ENCODE measurements at regions not wholly inside any gene's neighbourhood (a gene's known extent, or its start where the extent isn't known, plus 50 kb on each side); places are given as distances from the start of the nearest gene placed in this dataset.
A peak's percentile ranks its signal among the peaks of the same experiment; 100 is the strongest.
"Not testable (repeated sequence)": the region's sequence is repeated elsewhere in the genome, so short reads cannot be mapped to it uniquely, and the experiment has no call there.

GRCh38 chr2:220708366-220708765 is 863.7 kb downstream of the EPHA4 start:
- no peak overlapping the region for H3K27ac ChIP-seq
- in situ Hi-C loops (cut with MboI; ENCODE audit: low pct_unique_long_range_greater_than_20kb in 2 of 9, low sequenced_read_pairs in 9 of 9, unreplicated experiment in 9 of 9): no loop called here
- H3K4me1 ChIP-seq (replicated peaks in 1 of 2): no peaks in the 10 kb centered on the region
- H3K4me3 ChIP-seq: no peak overlapping the region
- ATAC-seq (replicated peaks in 6 of 8): peak in 2 of 8 experiments; percentile 78 to 95
- 13 to 100% (median 96%) methylated on average over 1 to 3 of the region's 3 CpGs; no CpG with 5 or more reads in 4 of the 10 experiments for WGBS, 10 experiments

GRCh38 chr2:220717283-220717682 is 854.8 kb downstream of the EPHA4 start:
- Histone ChIP-seq H3K4me1 (replicated peaks in 1 of 2) (no peaks in the 10 kb centered on the region), H3K4me3 (no peak overlapping the region), H3K27ac (no peak overlapping the region)
- WGBS, 10 experiments: 0 to 90% (median 69%) methylated on average over 1 to 3 of the region's 3 CpGs; no CpG with 5 or more reads in 2 of the 10 experiments
- in situ Hi-C loops (cut with MboI; ENCODE audit: low pct_unique_long_range_greater_than_20kb in 2 of 9, low sequenced_read_pairs in 9 of 9, unreplicated experiment in 9 of 9): no loop called here
- peak in 2 of 8 experiments; percentile 64 to 84 for ATAC-seq (replicated peaks in 6 of 8)

DNA sequence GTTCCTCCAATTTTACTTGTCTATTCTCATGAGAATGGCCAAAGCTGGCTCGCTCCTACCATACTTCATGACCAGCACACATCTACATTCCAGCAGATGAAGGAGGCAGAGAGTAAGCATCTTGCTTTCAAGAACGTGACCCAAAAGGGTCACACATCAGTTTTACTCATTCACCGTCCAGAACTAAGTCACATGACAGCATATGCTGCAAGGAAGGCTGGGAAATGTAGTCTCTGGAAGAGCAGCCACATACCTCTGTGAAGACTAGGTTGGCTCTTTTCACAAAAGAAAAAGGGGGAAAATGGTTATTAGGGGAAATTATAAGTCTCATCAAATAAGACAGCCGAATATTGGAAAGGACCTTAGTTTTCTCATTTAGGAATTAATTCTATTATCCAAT is 835.3 kb downstream of the EPHA4 start:
- no peaks in the 10 kb centered on the region for H3K4me1 ChIP-seq (replicated peaks in 1 of 2)
- WGBS, 10 experiments: 0 to 82% (median 40%) methylated on average over 1 to 4 of the region's 4 CpGs; no CpG with 5 or more reads in 1 of the 10 experiments
- in situ Hi-C loops (cut with MboI; ENCODE audit: low pct_unique_long_range_greater_than_20kb in 2 of 9, low sequenced_read_pairs in 9 of 9, unreplicated experiment in 9 of 9): no loop called here
- no peak overlapping the region for H3K27ac ChIP-seq
- ATAC-seq (replicated peaks in 6 of 8): no peak
- no peak overlapping the region for H3K4me3 ChIP-seq

DNA sequence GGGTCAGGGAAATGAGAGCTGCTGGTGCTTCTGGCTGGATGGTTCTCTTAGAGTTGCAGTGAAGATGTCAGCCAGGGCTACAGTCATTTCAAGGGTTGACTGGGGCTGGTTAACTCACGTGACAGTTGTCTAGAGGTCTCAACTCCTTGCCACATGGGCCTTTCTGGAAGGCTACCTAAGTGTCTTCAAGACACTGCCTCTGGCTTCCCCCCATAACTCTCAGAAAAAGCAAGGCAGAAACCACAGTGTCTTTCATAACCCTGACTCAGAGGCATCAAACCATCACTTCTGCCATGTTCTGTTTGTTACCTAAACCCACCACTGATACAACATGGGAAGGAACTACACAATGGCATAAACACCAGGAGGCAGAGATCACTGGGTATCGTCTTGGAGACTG is 828.9 kb downstream of the EPHA4 start:
- Histone ChIP-seq H3K4me1 (replicated peaks in 1 of 2) (no peaks in the 10 kb centered on the region), H3K4me3 (no peak overlapping the region), H3K27ac (no peak overlapping the region)
- no peak for ATAC-seq (replicated peaks in 6 of 8)
- in situ Hi-C loops (cut with MboI; ENCODE audit: low pct_unique_long_range_greater_than_20kb in 2 of 9, low sequenced_read_pairs in 9 of 9, unreplicated experiment in 9 of 9): no loop called here
- WGBS, 10 experiments: 18 to 100% (median 78%) methylated on average over 1 to 2 of the region's 2 CpGs; no CpG with 5 or more reads in 4 of the 10 experiments

DNA sequence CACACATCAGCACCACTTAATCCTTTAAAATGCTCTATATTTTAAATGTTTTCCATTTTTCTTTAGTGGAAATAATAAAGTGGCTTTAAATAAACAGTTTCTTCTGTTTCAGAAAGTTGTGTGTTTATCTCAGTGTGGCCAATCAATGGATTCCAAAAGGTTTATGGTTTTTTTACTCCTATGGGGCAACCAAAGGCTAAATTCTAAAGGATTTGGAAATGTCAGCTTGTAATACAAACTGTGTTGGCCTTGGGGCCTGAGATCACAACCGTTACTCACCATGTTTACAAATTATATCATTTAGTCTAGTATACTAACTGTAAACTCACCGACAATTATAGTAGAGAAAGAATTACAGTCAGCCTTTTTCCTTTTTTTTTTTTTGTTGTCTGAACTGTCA is 827.2 kb downstream of the EPHA4 start:
- 13 to 100% (median 81%) methylated on average over 1 to 2 of the region's 2 CpGs; no CpG with 5 or more reads in 1 of the 10 experiments for WGBS, 10 experiments
- Histone ChIP-seq H3K27ac (no peak overlapping the region), H3K4me3 (no peak overlapping the region), H3K4me1 (replicated peaks in 1 of 2) (no peaks in the 10 kb centered on the region)
- in situ Hi-C loops (cut with MboI; ENCODE audit: low pct_unique_long_range_greater_than_20kb in 2 of 9, low sequenced_read_pairs in 9 of 9, unreplicated experiment in 9 of 9): no loop called here
- ATAC-seq (replicated peaks in 6 of 8): peak in 1 of 8 experiments; percentile 19

DNA sequence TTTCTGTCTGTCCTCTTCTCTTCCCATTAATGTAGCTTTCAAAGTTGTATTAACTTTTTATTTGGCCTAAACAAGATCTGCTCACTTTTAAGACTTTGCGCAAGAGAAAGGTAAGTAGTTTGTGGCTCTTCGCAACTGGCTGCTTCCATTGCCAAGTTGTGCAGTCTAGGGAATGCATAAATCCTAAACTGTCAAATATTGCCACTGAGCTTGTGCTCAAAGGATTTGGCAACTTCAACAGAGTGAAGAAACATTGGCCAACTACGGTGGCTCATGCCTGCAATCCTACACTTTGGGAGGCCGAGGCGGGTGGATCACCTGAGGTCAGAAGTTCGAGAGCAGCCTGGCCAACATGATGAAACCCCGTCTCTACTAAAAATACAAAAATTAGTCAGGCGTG is 826.4 kb downstream of the EPHA4 start:
- no peak for ATAC-seq (replicated peaks in 6 of 8)
- 40 to 100% (median 84%) methylated on average over 1 to 8 of the region's 8 CpGs for WGBS, 10 experiments

DNA sequence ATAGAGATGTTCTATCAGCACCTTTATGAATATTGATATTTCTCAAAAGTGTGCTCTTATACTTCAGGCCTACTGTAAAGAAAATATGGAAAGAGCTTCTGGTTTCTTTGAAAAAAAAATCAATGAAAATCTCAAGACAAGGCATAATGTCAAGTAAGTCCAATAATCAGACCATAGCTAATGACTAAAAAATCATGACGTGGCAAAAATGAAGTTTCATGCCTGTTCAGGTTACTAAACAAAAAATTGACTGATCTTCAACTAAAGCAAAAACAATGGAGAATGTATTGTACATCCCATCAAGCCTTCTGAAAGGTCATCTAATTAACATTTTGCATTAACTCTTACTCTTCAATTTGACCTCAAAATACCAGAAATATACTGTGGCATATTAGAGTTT is 824.4 kb downstream of the EPHA4 start:
- in situ Hi-C loops (cut with MboI; ENCODE audit: low pct_unique_long_range_greater_than_20kb in 2 of 9, low sequenced_read_pairs in 9 of 9, unreplicated experiment in 9 of 9): no loop called here
- no peak for ATAC-seq (replicated peaks in 6 of 8)
- no peak overlapping the region for H3K27ac ChIP-seq
- H3K4me3 ChIP-seq: no peak overlapping the region
- H3K4me1 ChIP-seq (replicated peaks in 1 of 2): no peaks in the 10 kb centered on the region
- 0 to 100% (median 92%) methylated on average over 1 of the region's 1 CpG; no CpG with 5 or more reads in 2 of the 10 experiments for WGBS, 10 experiments

More for the DNA sequence above, 826.4 kb downstream of the EPHA4 start:
- H3K4me3 ChIP-seq: no peak overlapping the region
- no peaks in the 10 kb centered on the region for H3K4me1 ChIP-seq (replicated peaks in 1 of 2)
- H3K27ac ChIP-seq: no peak overlapping the region
- in situ Hi-C loops (cut with MboI; ENCODE audit: low pct_unique_long_range_greater_than_20kb in 2 of 9, low sequenced_read_pairs in 9 of 9, unreplicated experiment in 9 of 9): no loop called here

DNA sequence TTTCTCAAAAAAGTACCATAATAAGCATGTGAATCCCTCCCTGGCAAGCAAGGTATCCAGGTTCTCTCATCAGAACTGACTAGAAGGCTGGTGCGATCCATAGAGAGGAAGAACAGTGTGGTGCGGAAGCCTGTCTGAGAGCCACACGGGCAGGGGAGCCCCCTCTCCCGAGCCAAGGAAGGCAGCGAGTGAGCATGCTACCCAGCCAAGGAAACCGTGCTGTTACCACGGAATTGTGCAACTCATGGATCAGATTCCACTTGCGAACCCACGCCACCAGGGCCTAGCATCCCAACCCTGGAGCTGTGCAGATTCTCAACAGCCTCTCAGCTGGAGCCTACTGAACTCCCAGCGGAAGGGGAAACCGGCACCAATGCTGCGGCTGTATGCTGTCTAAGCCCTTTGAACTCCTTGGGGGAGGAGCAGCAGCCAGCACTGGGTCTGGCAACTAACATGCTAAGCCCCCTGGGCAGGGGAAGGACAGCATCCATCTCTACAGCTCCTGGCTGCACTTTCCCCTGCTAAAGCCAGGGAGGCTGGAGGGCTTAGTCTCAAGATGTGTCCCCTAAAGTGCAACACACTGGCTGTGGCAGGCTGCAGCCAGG is 823.1 kb downstream of the EPHA4 start:
- Histone ChIP-seq H3K4me3 (no peak overlapping the region), H3K4me1 (replicated peaks in 1 of 2) (no peaks in the 10 kb centered on the region), H3K27ac (no peak overlapping the region)
- in situ Hi-C loops (cut with MboI; ENCODE audit: low pct_unique_long_range_greater_than_20kb in 2 of 9, low sequenced_read_pairs in 9 of 9, unreplicated experiment in 9 of 9): no loop called here
- WGBS, 10 experiments: 0 to 100% (median 76%) methylated on average over 1 to 8 of the region's 12 CpGs; no CpG with 5 or more reads in 4 of the 10 experiments
- ATAC-seq (replicated peaks in 6 of 8): no peak

DNA sequence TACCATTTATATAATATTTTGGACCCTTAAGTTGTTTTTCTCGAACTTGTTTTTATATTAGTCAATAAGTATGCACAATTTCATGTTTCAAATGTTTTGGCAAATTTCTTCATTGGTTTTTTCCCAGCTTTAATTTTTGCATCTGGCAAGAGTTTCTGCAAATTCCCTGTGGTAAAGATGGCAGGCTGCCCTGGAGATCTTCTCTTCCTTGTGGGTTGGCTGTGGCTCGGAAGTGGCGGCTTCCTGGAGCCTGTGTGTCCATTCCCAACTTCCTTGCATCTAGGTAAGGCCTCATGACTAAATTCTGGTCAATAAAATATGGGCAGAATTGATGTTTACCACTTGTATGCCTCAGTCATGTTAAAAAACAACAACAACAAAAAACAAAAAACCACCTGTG is 818.6 kb downstream of the EPHA4 start:
- in situ Hi-C loops (cut with MboI; ENCODE audit: low pct_unique_long_range_greater_than_20kb in 2 of 9, low sequenced_read_pairs in 9 of 9, unreplicated experiment in 9 of 9): no loop called here
- no peak overlapping the region for H3K27ac ChIP-seq
- H3K4me1 ChIP-seq (replicated peaks in 1 of 2): no peaks in the 10 kb centered on the region
- no peak overlapping the region for H3K4me3 ChIP-seq
- ATAC-seq (replicated peaks in 6 of 8): no peak
- WGBS, 10 experiments: 0 to 100% (median 86%) methylated on average over 1 to 3 of the region's 3 CpGs

DNA sequence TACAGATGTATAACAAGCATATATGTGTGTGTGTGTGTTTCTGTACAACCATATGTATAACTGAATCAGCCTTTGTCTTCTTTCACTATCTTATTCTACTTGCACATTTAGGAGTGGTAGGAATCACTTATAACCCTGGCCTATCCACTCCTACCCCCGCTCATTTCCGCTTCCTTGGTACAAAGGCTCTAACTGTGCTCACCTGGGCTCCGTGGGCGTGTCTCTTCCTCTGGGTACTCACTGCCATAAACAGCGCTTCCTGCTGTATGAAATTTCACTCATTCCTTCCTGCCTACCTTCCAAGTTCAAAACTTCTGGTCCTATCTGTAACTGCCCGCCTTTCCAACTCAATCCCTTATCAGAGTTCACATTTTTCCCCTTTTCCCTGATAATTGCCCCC is 815.5 kb downstream of the EPHA4 start:
- in situ Hi-C loops (cut with MboI; ENCODE audit: low pct_unique_long_range_greater_than_20kb in 2 of 9, low sequenced_read_pairs in 9 of 9, unreplicated experiment in 9 of 9): no loop called here
- WGBS, 10 experiments: 12 to 100% (median 93%) methylated on average over 1 to 6 of the region's 6 CpGs; no CpG with 5 or more reads in 2 of the 10 experiments
- Histone ChIP-seq H3K4me1 (replicated peaks in 1 of 2) (no peaks in the 10 kb centered on the region), H3K27ac (no peak overlapping the region), H3K4me3 (no peak overlapping the region)
- no peak for ATAC-seq (replicated peaks in 6 of 8)

DNA sequence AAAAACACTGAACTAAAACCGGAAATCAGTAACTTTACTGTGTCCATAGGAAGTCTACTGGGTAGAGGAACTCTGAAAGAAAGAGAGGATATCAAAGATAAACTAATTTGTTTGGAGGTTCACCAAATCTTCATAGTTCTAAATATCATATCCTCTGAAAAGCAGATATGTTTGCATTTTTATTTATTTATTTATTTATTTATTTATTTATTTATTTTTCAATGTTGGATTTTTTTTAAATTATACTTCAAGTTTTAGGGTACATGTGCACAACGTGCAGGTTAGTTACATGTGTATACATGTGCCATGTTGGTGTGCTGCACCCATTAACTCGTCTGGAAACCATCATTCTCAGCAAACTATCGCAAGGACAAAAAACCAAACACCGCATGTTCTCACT is 813.7 kb downstream of the EPHA4 start:
- 40 to 100% (median 73%) methylated on average over 1 to 4 of the region's 5 CpGs; no CpG with 5 or more reads in 2 of the 10 experiments for WGBS, 10 experiments
- in situ Hi-C loops (cut with MboI; ENCODE audit: low pct_unique_long_range_greater_than_20kb in 2 of 9, low sequenced_read_pairs in 9 of 9, unreplicated experiment in 9 of 9); H3K4me3 ChIP-seq; H3K4me1 ChIP-seq (replicated peaks in 1 of 2); ATAC-seq (replicated peaks in 6 of 8); H3K27ac ChIP-seq: not testable (repeated sequence)

- ATAC-seq (replicated peaks in 6 of 8): no peak
- H3K27ac ChIP-seq: no peak overlapping the region
- in situ Hi-C loops (cut with MboI; ENCODE audit: low pct_unique_long_range_greater_than_20kb in 2 of 9, low sequenced_read_pairs in 9 of 9, unreplicated experiment in 9 of 9): no loop called here
- no peak overlapping the region for H3K4me3 ChIP-seq
- peaks cover 5 to 13% of the 10 kb centered on the region in 2 donors for H3K4me1 ChIP-seq (replicated peaks in 1 of 2)
- WGBS, 10 experiments: 12 to 94% (median 76%) methylated on average over 2 to 5 of the region's 5 CpGs; no CpG with 5 or more reads in 1 of the 10 experiments
Measured at GRCh38 chr2:220764171-220764570, 807.9 kb downstream of the EPHA4 start.

DNA sequence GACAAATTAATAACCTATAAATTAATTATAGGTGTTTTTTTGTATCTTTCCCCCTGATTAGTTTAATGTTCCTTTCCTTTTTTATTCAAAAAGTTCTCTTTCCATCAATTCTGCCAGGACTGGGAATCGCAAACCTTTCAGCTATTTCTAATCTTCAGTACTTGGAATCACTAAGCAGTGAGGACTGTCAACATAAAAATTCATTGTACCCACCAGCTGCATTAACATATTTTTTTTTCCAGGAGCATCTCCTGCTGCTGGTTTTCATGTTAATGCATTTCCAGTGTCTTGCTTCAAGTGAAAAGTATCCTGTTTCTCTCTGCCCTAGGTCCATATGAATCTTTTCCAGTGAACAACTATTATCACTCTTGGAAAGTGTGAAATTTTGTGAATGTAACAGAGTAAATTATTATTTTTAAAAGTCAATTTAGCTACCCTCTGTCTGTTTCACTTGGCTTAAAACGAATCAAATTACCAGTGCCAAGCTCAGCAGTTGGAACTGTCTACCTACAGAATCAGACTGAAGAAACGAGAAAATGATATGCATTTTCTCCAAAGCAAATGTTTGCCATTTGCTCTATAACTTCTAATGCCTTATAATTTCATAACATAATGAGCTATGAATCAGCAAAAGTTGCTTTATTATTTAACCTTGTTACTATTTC is 804.4 kb downstream of the EPHA4 start:
- in situ Hi-C loops (cut with MboI; ENCODE audit: low pct_unique_long_range_greater_than_20kb in 2 of 9, low sequenced_read_pairs in 9 of 9, unreplicated experiment in 9 of 9): no loop called here
- Histone ChIP-seq H3K27ac (no peak overlapping the region), H3K4me1 (replicated peaks in 1 of 2) (peaks cover 5 to 17% of the 10 kb centered on the region in 2 donors), H3K4me3 (no peak overlapping the region)
- WGBS, 10 experiments: 11 to 68% (median 51%) methylated on average over 2 to 3 of the region's 3 CpGs; no CpG with 5 or more reads in 2 of the 10 experiments
- peak in 5 of 8 experiments; percentile 24 to 59 (median 29) for ATAC-seq (replicated peaks in 6 of 8)

Data from motor neuron (in vitro differentiated cells).